ENCODE measurements at regions not wholly inside any gene's neighbourhood (a gene's known extent, or its start where the extent isn't known, plus 50 kb on each side); places are given as distances from the start of the nearest gene placed in this dataset.

- intact Hi-C loops (cut with micrococcal nuclease) = no loop called here
- POLR2A ChIA-PET = no interaction called here
Measured at GRCh38 chr9:29289365-29289764, 1716.1 kb upstream of the C9orf72 start.

GRCh38 chr9:29290516-29290915, 1717.2 kb upstream of the C9orf72 start:
- Histone ChIP-seq H2AFZ (ENCODE audit: low read depth, low read length) (no peak overlapping the region), H3K4me2 (ENCODE audit: insufficient read depth, low read length) (no peak overlapping the region), H3K9me3 (replicated peaks; ENCODE audit: control insufficient read depth, insufficient read depth, low read depth, low read length) (no peaks in the 10 kb centered on the region), H3K4me1 (replicated peaks in 1 of 2; ENCODE audit: control insufficient read depth in 2 of 2, insufficient read depth in 2 of 2, low read length in 2 of 2) (no peaks in the 10 kb centered on the region), H3K79me2 (ENCODE audit: control insufficient read depth, insufficient read depth, low read length) (no peaks in the 10 kb centered on the region), H4K20me1 (replicated peaks; ENCODE audit: control insufficient read depth, insufficient read depth, low read length) (no peaks in the 10 kb centered on the region), H3K27me3 (ENCODE audit: control insufficient read depth in 2 of 2, insufficient read depth in 2 of 2, low read length in 2 of 2) (no peaks in the 10 kb centered on the region), H3K36me3 (ENCODE audit: control insufficient read depth, insufficient read depth, low read length) (no peaks in the 10 kb centered on the region), H3K27ac (ENCODE audit: extremely low read depth, low read depth, low read length) (no peak overlapping the region), H3K9me1 (ENCODE audit: control insufficient read depth, insufficient read depth, low read length) (no peaks in the 10 kb centered on the region), H3K9ac (ENCODE audit: insufficient read depth in 1 of 2, low read depth in 2 of 2, low read length in 2 of 2) (no peak overlapping the region), H3K4me3 (no peak overlapping the region)
- TF ChIP-seq NCOA6 (IDR thresholded peaks at IDR 0.05) (no peak), DMBX1 (CRISPR knock-in tag; IDR thresholded peaks at IDR 0.05; ENCODE audit: borderline replicate concordance) (no peak)
- ChIA-PET POLR2A (no interaction called here), CTCF (ENCODE audit: low intra/inter-chr PET ratio) (no interaction called here)
- intact Hi-C loops (cut with micrococcal nuclease) (no loop called here), in situ Hi-C loops (cut with MboI) (no loop called here)
- WGBS (ENCODE audit: insufficient coverage, low coverage, missing lambda C conversion rate) = no CpG with 5 or more reads among the region's 1 CpG
- no peak for FAIRE-seq
- DNase-seq (ENCODE audit: extremely low read depth in 1 of 4, low spot score in 3 of 4) = no peak
- no peak for ATAC-seq
- no TSS peak for BruUV-seq (replicated peaks)

More at GRCh38 chr9:29289365-29289764, 1716.1 kb upstream of the C9orf72 start:
- no peak overlapping the region for H2AFZ ChIP-seq (ENCODE audit: low read depth, low read length)
- H3K9me3 ChIP-seq (replicated peaks; ENCODE audit: control insufficient read depth, insufficient read depth, low read depth, low read length) = no peaks in the 10 kb centered on the region
- no peaks in the 10 kb centered on the region for H3K36me3 ChIP-seq (ENCODE audit: control insufficient read depth, insufficient read depth, low read length)
- no peak for FAIRE-seq
- no CpG with 5 or more reads among the region's 4 CpGs for WGBS (ENCODE audit: insufficient coverage, low coverage, missing lambda C conversion rate)
- TF ChIP-seq HDGF (IDR thresholded peaks at IDR 0.05) = no peak
- TF ChIP-seq ZBTB26 (CRISPR knock-in tag; IDR thresholded peaks at IDR 0.05) = no peak
- no peak for TF ChIP-seq CREBBP (IDR thresholded peaks at IDR 0.05; ENCODE audit: low read depth, low read length)
- no peak for TF ChIP-seq EWSR1 (IDR thresholded peaks at IDR 0.05; ENCODE audit: borderline replicate concordance, low read depth, partially characterized antibody)
- H3K27ac ChIP-seq (ENCODE audit: extremely low read depth, low read depth, low read length) = no peak overlapping the region
- H3K4me3 ChIP-seq = no peak overlapping the region
- DNase-seq (ENCODE audit: extremely low read depth in 1 of 4, low spot score in 3 of 4) = no peak
- no peak overlapping the region for H3K4me2 ChIP-seq (ENCODE audit: insufficient read depth, low read length)
- no peaks in the 10 kb centered on the region for H3K79me2 ChIP-seq (ENCODE audit: control insufficient read depth, insufficient read depth, low read length)
- in situ Hi-C loops (cut with MboI) = no loop called here
- no peaks in the 10 kb centered on the region for H4K20me1 ChIP-seq (replicated peaks; ENCODE audit: control insufficient read depth, insufficient read depth, low read length)
- H3K4me1 ChIP-seq (replicated peaks in 1 of 2; ENCODE audit: control insufficient read depth in 2 of 2, insufficient read depth in 2 of 2, low read length in 2 of 2) = no peaks in the 10 kb centered on the region
- H3K27me3 ChIP-seq (ENCODE audit: control insufficient read depth in 2 of 2, insufficient read depth in 2 of 2, low read length in 2 of 2) = no peaks in the 10 kb centered on the region
- no TSS peak for BruUV-seq (replicated peaks)
- H3K9me1 ChIP-seq (ENCODE audit: control insufficient read depth, insufficient read depth, low read length) = no peaks in the 10 kb centered on the region
- CTCF ChIA-PET (ENCODE audit: low intra/inter-chr PET ratio) = no interaction called here
- no peak overlapping the region for H3K9ac ChIP-seq (ENCODE audit: insufficient read depth in 1 of 2, low read depth in 2 of 2, low read length in 2 of 2)
- ATAC-seq = no peak

Measured in K562 (cell line).